AG04450 (cell line): ENCODE measurements at regions not wholly inside any gene's neighbourhood (a gene's known extent, or its start where the extent isn't known, plus 50 kb on each side); places are given as distances from the start of the nearest gene placed in this dataset.

Experiments
- CTCF ChIA-PET: fragments of 300-600, 350-600 bp; formaldehyde crosslinking; extraction: SDS; loops from one replicate; lab custom pipeline; 2022; ENCODE audit warnings: antibody characterized with exemption, inconsistent platforms; lab: Charles Lee
- POLR2A ChIA-PET: fragments of 350-600 bp; formaldehyde crosslinking; extraction: SDS; loops from one replicate; lab custom pipeline; 2021; ENCODE audit warnings: antibody characterized with exemption, inconsistent platforms; lab: Yijun Ruan, JAX
- DNase-seq: peaks from one replicate; pipeline ENCODE4 v3.0.0-alpha.2; 2011; ENCODE audit warnings: low read depth, low spot score
- H3K27ac ChIP-seq: one replicate; pipeline ENCODE4 v1.5.1; 2012; ENCODE audit warnings: low read depth, low read length, control low read depth
- H3K27me3 ChIP-seq: one replicate; pipeline ENCODE4 v1.6.0; 2012; ENCODE audit warnings: low read length; ENCODE audit not compliant: control insufficient read depth, insufficient read depth
- H3K4me3 ChIP-seq: 2 replicates; pipeline ENCODE4 v1.5.1; 2011; ENCODE audit warnings: mild to moderate bottlenecking, low read depth, low read length, control low read depth
- H3K9me3 ChIP-seq: 2 replicates; pipeline ENCODE4 v1.5.1; 2012; ENCODE audit warnings: low read length; ENCODE audit not compliant: control insufficient read depth, insufficient read depth
- CTCF ChIP-seq: IDR thresholded peaks from 2 replicates; pipeline ENCODE4 v1.5.1; 2011; ENCODE audit warnings: low read depth, low read length, control low read depth, inconsistent platforms

DNA sequence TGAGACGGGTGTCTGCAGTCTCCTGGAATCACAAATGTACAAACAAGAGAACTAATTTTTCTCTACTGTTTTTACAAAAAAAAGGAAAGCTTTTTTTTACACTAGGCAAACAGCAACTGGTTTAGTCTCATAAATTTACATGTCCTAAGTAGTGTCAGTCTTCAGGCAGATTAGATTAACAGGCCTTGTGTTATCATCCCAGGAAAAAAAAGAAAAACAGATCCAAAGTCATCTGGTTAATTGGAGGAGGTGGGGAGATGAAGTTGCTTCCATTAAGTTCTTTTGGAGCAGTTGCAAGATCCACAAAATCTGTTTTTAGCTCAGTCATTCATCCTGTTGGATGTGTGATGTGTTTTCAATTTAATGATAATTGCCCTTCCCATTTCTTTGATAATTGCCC, 363.5 kb upstream of the ADGRL2 start:
- Histone ChIP-seq H3K27me3 (no peaks in the 10 kb centered on the region), H3K27ac (no peak overlapping the region), H3K4me3 (no peak overlapping the region), H3K9me3 (peaks cover 2% of the 10 kb centered on the region; the same call in 1 of the 2 replicates)
- ChIA-PET CTCF (interaction anchor here (0.9 kb wide), 1 partner anchor 323 kb away, joined by 3 read pairs; no protein-coding TSS in a partner anchor), POLR2A (no interaction called here)
- TF ChIP-seq CTCF: no peak
- no peak for DNase-seq

GRCh38 chr1:81435175-81435574, 365.6 kb upstream of the ADGRL2 start:
- CTCF ChIA-PET: no interaction called here
- H3K27me3 ChIP-seq: no peaks in the 10 kb centered on the region
- H3K4me3 ChIP-seq: no peak overlapping the region
- peaks cover 2% of the 10 kb centered on the region; the same call in 1 of the 2 replicates for H3K9me3 ChIP-seq
- DNase-seq: no peak
- TF ChIP-seq CTCF: no peak
- H3K27ac ChIP-seq: no peak overlapping the region
- POLR2A ChIA-PET: no interaction called here

- no peak for TF ChIP-seq CTCF
- Histone ChIP-seq H3K27me3 (no peaks in the 10 kb centered on the region), H3K9me3 (no peaks in the 10 kb centered on the region), H3K4me3 (no peak overlapping the region), H3K27ac (no peak overlapping the region)
- ChIA-PET CTCF (no interaction called here), POLR2A (no interaction called here)
- DNase-seq: no peak
Observed at GRCh38 chr1:81433676-81434075, 367.1 kb upstream of the ADGRL2 start.

GRCh38 chr1:81432654-81433109, 368.1 kb upstream of the ADGRL2 start:
- ChIA-PET CTCF (no interaction called here), POLR2A (no interaction called here)
- H3K4me3 ChIP-seq: no peak overlapping the region
- no peaks in the 10 kb centered on the region for H3K27me3 ChIP-seq
- no peak for TF ChIP-seq CTCF
- no peak for DNase-seq
- no peak overlapping the region for H3K27ac ChIP-seq
- no peaks in the 10 kb centered on the region for H3K9me3 ChIP-seq

GRCh38 chr1:81432059-81432458, 368.7 kb upstream of the ADGRL2 start:
- ChIA-PET POLR2A (no interaction called here), CTCF (no interaction called here)
- H3K4me3 ChIP-seq: no peak overlapping the region
- no peaks in the 10 kb centered on the region for H3K27me3 ChIP-seq
- TF ChIP-seq CTCF: no peak
- H3K27ac ChIP-seq: no peak overlapping the region
- DNase-seq: no peak
- H3K9me3 ChIP-seq: no peaks in the 10 kb centered on the region
